NCI-H128 (cell line): ENCODE measurements at regions not wholly inside any gene's neighbourhood (a gene's known extent, or its start where the extent isn't known, plus 50 kb on each side); places are given as distances from the start of the nearest gene placed in this dataset.

Experiments used
- DNase-seq: peaks from one replicate; lab custom pipeline; 2025; ENCODE audit not compliant: unreplicated experiment; lab: John Stamatoyannopoulos, UW

- DNase-seq: no peak
These were observed 198.2 kb upstream of the COPS8 start for GRCh38 chr2:236887531-236887930.

GRCh38 chr2:236887953-236888793 lies 197.5 kb upstream of the COPS8 start:
- no peak for DNase-seq

- DNase-seq: no peak
These were observed 196.6 kb upstream of the COPS8 start for GRCh38 chr2:236888794-236889780.

DNA sequence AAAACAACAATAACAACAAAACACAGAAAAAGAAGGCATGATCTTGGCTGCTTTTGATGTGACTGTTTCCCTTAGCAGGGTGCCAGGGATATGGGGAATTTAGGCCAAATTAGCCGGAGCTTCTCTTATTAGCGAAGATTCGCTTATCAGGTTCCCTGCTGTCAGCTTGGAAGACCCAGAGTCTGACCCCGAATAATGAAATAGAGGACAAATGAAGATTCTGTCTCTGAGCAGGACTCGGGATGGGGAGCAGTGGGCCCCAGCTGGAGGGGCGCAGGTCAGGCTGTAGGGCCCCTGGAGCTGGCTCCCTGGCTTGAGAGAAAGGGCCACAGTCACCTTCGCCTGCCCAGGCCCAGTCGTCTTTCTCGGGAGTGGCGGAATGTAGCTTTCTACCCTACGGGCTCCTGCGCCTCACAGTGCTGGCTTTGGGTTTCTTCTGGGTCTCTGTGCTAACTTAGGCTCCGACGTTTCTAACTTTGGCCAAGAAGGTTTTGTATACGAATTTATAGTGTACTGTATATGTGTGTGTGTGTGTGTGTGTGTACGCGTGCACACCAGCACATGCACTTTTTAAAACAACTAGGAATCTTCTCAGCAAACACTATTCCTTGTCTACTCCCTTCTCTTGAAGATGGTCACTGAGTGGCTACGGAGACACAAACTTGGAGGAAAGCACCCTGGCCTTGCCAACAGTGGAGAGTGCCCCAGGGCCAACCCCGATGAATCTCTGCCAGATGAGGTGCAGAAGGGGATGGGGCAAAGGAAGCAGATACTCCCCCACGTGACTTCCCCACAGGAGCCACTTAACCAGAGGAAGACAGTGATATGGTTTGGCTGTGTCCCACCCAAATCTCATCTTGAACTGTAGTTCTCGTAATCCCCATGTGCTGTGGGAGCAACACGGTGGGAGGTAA lies 195.6 kb upstream of the COPS8 start:
- no peak for DNase-seq

- DNase-seq: no peak
These were observed 193.0 kb upstream of the COPS8 start for GRCh38 chr2:236892721-236893120.

- DNase-seq: no peak
These were observed 190.9 kb upstream of the COPS8 start for GRCh38 chr2:236894791-236895190.

DNA sequence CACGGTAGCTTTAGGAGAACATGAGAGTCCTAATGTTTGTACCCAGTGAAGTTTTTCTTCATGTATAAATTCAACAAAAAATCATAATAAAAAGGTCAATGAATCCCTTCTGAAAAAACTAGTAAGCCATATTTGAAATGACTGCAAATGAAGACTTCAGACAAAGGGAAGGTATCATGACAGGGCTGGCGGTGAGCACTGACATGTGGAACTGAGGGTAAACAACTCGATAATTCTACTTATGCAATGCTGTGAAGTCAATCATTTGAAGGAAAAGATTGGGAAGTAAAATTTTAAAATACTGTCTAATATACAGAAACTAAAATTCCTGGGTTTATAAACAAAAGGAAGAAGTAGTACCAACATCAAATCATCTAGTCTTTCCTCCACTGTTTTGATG lies 190.2 kb upstream of the COPS8 start:
- DNase-seq: no peak

- DNase-seq: no peak
These were observed 189.0 kb upstream of the COPS8 start for GRCh38 chr2:236896688-236897087.

DNA sequence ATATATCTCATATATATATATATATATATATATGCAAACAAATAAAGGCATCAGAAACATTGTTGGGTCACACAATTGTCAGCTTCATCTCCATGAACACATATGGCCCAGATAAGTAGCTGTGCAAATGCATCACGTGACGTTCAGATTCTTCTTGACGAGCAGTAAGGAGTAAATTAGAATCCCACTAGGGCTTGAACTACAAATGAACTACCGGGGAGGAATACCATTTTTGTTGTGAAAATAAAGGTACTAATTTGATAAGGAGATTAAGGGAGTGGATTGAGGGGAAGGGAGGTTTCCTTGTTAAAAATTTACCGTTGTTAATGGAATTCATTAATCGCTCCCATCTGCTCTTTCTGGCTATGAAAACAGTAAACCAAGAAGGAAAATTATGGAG lies 186.5 kb upstream of the COPS8 start:
- no peak for DNase-seq

GRCh38 chr2:236899950-236900640 lies 185.6 kb upstream of the COPS8 start:
- no peak for DNase-seq

- no peak for DNase-seq
These were observed 183.7 kb upstream of the COPS8 start for GRCh38 chr2:236901956-236902355.

DNA sequence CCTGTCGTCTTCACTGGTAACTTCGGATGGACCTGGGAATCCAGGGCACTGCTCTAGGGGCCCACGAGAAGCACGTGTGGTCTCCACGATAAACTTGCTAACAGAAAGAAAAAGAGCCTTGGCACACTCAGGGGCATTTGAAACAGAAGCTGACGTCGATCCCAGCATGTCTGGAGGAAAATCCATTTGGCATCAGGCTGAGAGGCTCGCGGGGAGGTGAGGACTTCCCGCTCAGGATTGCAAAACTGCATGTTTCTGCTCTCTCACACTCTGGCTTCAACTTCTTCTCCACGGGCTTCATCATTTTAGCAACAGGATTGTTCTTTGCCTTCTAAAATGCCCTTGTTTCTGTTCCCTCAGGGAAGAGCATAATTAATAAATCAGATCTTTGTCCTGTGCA lies 181.7 kb upstream of the COPS8 start:
- no peak for DNase-seq

GRCh38 chr2:236904389-236905263 lies 181.1 kb upstream of the COPS8 start:
- no peak for DNase-seq

GRCh38 chr2:236905976-236906375 lies 179.7 kb upstream of the COPS8 start:
- DNase-seq: no peak

DNA sequence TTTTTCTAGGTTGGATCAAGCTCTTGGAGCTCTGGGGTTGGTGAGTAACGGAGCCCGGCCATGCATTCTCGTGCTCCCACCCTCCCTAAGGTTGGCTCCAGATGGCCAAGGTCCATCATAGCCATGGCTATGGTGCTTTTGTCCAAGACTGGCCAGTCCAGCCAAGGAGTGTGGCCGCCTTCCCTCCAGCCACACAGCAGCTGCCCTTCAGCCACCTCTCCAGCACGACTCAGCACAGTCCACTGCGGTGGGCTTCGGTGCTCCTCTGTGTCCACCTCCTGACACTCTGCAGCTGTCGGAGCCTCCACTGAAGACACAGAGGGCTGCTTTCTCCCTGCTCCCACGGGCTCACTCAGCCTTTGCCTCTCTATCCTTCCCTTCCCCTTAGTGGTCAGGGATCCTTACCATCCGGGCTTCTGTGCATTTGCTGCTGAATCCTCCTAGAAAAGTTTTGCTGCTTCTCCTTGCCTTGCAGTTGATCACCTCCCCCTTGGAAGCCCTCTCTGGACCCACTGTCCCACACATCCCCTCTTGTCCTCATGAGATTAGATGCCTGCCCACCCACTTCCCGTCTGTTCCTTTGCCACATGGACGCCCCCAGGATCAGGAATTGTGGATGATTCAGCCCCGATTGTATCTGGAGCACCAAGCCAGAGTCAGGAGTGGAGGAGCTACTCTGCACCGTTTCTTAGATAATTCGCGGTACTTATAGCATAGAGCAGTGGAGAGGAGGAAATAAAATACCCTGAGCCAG lies 177.1 kb upstream of the COPS8 start:
- no peak for DNase-seq

- DNase-seq: no peak
These were observed 176.5 kb upstream of the COPS8 start for GRCh38 chr2:236909193-236909504.

GRCh38 chr2:236909802-236910201 lies 175.9 kb upstream of the COPS8 start:
- DNase-seq: no peak

GRCh38 chr2:236910781-236911495 lies 174.8 kb upstream of the COPS8 start:
- DNase-seq: no peak
